NB4 (cell line): ENCODE measurements at regions not wholly inside any gene's neighbourhood (a gene's known extent, or its start where the extent isn't known, plus 50 kb on each side); places are given as distances from the start of the nearest gene placed in this dataset.

Experiments
- CTCF ChIP-seq: IDR thresholded peaks from one replicate; pipeline ENCODE4 v1.5.1; 2012; ENCODE audit warnings: low read depth, low read length
- POLR2A ChIP-seq: IDR thresholded peaks from 2 replicates; pipeline ENCODE4 v1.6.1; 2011; ENCODE audit warnings: mild to moderate bottlenecking; ENCODE audit not compliant: insufficient read length; ENCODE audit errors: extremely low read depth

DNA sequence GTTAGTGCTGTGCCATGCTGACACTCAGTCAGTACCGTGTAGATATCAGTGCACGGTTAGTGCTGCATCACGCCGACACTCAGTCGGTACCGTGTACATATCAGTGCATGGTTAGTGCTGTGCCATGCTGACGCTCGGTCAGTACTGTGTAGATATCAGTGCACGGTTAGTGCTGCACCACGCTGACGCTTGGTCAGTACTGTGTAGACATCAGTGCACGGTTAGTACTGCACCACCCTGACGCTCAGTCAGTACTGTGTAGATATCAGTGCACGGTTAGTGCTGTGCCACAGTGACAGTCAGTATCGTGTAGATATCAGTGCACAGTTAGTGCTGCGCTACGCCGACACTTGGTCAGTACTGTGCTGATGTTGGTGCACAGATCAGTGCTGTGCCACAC, 102.8 kb upstream of the ZNF469 start:
- TF ChIP-seq CTCF (no peak), POLR2A (no peak)
